ENCODE measurements at regions not wholly inside any gene's neighbourhood (a gene's known extent, or its start where the extent isn't known, plus 50 kb on each side); places are given as distances from the start of the nearest gene placed in this dataset.

DNA sequence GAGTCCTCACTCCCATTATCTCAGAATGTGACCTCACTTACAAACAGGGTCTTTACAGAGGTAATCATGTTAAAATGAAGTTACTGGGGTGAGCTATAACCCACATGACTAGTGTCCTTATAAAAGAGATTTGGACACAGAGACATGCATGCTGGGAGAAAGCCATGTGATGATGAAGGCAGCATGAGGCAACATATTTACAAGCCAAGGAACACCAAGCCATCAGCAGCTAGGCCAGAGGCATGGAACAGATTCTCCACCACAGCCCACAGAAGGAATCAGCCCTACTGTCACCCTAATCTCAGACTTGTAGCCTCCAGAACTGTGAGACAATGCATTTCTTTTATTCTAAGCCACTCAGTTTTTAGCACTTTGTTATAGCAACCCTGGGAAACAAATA, 171.9 kb downstream of the EN1 start:
- no peaks in the 10 kb centered on the region for H3K79me2 ChIP-seq (ENCODE audit: low read length)
- no peak overlapping the region for H3K4me2 ChIP-seq (ENCODE audit: low read depth, low read length, poor library complexity, severe bottlenecking)
- H2AFZ ChIP-seq (ENCODE audit: low read length) = no peak overlapping the region
- H3K4me3 ChIP-seq (ENCODE audit: low read length) = no peak overlapping the region
- no peaks in the 10 kb centered on the region for H3K4me1 ChIP-seq (ENCODE audit: low read length)
- no peaks in the 10 kb centered on the region for H3K9me3 ChIP-seq (ENCODE audit: low read length)
- H3K9me2 ChIP-seq (replicated peaks; ENCODE audit: insufficient read depth, low read length) = no peaks in the 10 kb centered on the region
- H4K20me1 ChIP-seq (ENCODE audit: insufficient read depth, low read depth, low read length) = no peaks in the 10 kb centered on the region
- no peak overlapping the region for H3K27ac ChIP-seq (ENCODE audit: low read length)
- H3K9ac ChIP-seq (ENCODE audit: low read length) = no peak overlapping the region
- no peaks in the 10 kb centered on the region for H3K27me3 ChIP-seq (ENCODE audit: low read length)
- H3K36me3 ChIP-seq (ENCODE audit: insufficient read depth, low read length) = no peaks in the 10 kb centered on the region
- no peak for DNase-seq

DNA sequence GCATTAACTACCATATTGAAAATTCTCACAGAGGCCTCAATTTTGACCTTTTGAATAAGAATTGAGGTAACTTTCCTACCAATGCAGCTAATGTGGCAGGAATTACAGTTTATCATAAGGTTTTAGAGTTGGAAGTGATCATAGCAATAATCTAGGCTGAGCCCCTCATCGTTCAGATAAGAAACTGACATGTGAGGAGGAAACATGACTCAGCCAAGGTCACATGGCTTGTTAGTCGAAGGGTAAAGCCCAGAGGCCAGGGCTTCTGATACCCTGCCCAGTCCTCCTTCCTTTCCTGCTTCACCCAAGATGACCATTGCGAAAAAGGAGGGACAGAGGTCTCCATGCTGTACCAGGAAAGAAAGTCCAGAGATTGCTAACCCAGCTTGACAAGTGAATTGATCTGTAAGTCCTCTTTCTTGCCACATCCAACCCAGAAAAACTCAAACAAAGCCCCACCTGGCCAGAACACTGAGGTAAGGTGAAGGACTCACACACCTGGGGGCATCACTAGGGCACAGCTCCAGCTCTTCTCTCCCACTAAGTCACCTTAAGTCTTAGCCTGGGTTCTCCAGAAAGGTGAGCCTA, 174.8 kb downstream of the EN1 start:
- Histone ChIP-seq H3K9me2 (replicated peaks; ENCODE audit: insufficient read depth, low read length) (no peaks in the 10 kb centered on the region), H3K27me3 (ENCODE audit: low read length) (no peaks in the 10 kb centered on the region), H3K4me1 (ENCODE audit: low read length) (no peaks in the 10 kb centered on the region), H3K4me2 (ENCODE audit: low read depth, low read length, poor library complexity, severe bottlenecking) (no peak overlapping the region), H2AFZ (ENCODE audit: low read length) (no peak overlapping the region), H4K20me1 (ENCODE audit: insufficient read depth, low read depth, low read length) (no peaks in the 10 kb centered on the region), H3K27ac (ENCODE audit: low read length) (no peak overlapping the region), H3K36me3 (ENCODE audit: insufficient read depth, low read length) (no peaks in the 10 kb centered on the region), H3K4me3 (ENCODE audit: low read length) (no peak overlapping the region), H3K9me3 (ENCODE audit: low read length) (no peaks in the 10 kb centered on the region), H3K79me2 (ENCODE audit: low read length) (no peaks in the 10 kb centered on the region), H3K9ac (ENCODE audit: low read length) (no peak overlapping the region)
- DNase-seq = no peak

DNA sequence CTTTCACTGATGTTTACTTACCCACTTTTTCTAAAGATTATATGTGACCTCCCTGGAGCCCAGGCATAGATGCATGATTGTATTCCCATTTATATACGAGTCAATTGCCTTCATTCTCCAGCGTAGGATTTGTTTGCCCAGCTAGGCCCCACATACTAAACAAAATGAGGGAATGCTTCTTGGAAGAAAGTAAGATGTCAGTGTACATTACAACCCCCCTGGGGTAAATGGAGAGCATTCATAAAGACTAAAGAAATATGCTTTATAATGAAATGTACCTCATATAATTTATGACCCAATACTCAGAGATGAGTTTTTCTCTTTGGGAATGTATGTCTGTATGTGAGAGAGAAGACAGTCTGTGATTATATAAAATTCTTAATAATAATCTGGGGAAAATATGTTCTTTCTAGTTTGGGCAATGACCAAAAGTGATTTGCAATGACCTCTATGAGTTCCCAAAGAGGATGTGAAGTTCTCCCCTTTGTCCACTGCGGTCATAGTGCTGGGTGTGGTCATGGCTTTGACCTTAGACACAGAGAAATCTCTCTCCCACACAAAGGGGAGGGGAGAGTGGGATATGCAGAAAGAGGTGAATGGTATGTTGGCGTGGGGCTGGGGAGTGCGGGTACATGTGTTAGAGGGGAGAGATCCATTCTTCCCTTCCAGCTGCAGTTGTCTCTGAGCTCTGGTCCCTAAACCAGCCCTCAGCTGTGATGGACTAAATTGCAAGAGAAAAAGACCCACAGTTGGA, 175.6 kb downstream of the EN1 start:
- no peak for DNase-seq
- no peak overlapping the region for H2AFZ ChIP-seq (ENCODE audit: low read length)
- H3K9me2 ChIP-seq (replicated peaks; ENCODE audit: insufficient read depth, low read length) = no peaks in the 10 kb centered on the region
- H3K27me3 ChIP-seq (ENCODE audit: low read length) = no peaks in the 10 kb centered on the region
- H3K4me2 ChIP-seq (ENCODE audit: low read depth, low read length, poor library complexity, severe bottlenecking) = no peak overlapping the region
- no peaks in the 10 kb centered on the region for H3K79me2 ChIP-seq (ENCODE audit: low read length)
- H3K4me3 ChIP-seq (ENCODE audit: low read length) = no peak overlapping the region
- H3K27ac ChIP-seq (ENCODE audit: low read length) = no peak overlapping the region
- no peaks in the 10 kb centered on the region for H4K20me1 ChIP-seq (ENCODE audit: insufficient read depth, low read depth, low read length)
- H3K4me1 ChIP-seq (ENCODE audit: low read length) = no peaks in the 10 kb centered on the region
- no peak overlapping the region for H3K9ac ChIP-seq (ENCODE audit: low read length)
- no peaks in the 10 kb centered on the region for H3K36me3 ChIP-seq (ENCODE audit: insufficient read depth, low read length)
- H3K9me3 ChIP-seq (ENCODE audit: low read length) = no peaks in the 10 kb centered on the region

DNA sequence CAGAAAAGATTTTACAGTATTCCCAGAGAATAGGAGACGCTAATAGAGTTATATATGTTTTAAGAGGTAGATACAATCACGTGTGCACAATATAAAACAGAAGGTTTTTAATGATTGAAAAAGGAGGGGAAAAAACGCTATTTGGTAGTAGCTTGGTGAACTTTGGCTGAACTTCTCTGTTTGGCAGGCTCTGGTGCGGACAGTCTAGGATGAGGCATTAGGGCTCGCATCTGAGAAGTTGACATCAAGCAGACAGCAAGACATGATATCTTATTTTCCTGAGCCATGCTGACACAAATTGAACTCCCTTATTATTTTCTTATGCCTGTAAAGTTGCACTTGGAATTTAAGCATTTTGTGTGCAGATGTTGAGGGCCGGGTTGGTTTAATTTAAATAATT, 176.6 kb downstream of the EN1 start:
- Histone ChIP-seq H2AFZ (ENCODE audit: low read length) (no peak overlapping the region), H3K9ac (ENCODE audit: low read length) (no peak overlapping the region), H3K27me3 (ENCODE audit: low read length) (no peaks in the 10 kb centered on the region), H3K36me3 (ENCODE audit: insufficient read depth, low read length) (no peaks in the 10 kb centered on the region), H3K4me2 (ENCODE audit: low read depth, low read length, poor library complexity, severe bottlenecking) (no peak overlapping the region), H3K9me2 (replicated peaks; ENCODE audit: insufficient read depth, low read length) (no peaks in the 10 kb centered on the region), H3K9me3 (ENCODE audit: low read length) (no peaks in the 10 kb centered on the region), H3K4me1 (ENCODE audit: low read length) (no peaks in the 10 kb centered on the region), H4K20me1 (ENCODE audit: insufficient read depth, low read depth, low read length) (no peaks in the 10 kb centered on the region), H3K4me3 (ENCODE audit: low read length) (no peak overlapping the region), H3K79me2 (ENCODE audit: low read length) (no peaks in the 10 kb centered on the region), H3K27ac (ENCODE audit: low read length) (no peak overlapping the region)
- no peak for DNase-seq

DNA sequence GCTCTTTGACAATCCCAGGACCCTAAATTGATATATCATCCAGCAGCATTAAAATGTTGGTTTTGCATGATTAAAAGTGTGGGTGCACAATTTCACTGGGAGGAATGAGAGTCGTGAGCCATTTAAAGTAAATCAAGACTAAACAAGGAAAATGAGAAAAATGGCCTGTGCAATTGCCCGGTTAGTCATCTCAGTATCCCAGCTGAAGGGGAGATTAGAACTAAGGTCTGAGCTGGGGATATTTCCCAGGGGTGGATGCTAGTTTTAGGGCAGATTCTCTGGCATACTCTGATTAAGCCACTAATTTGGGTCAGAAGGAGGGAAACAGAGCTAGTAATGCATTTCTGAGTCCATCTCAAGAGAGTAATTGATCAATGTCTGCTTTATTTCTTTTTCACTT, 177.2 kb downstream of the EN1 start:
- Histone ChIP-seq H2AFZ (ENCODE audit: low read length) (no peak overlapping the region), H3K36me3 (ENCODE audit: insufficient read depth, low read length) (no peaks in the 10 kb centered on the region), H4K20me1 (ENCODE audit: insufficient read depth, low read depth, low read length) (no peaks in the 10 kb centered on the region), H3K4me3 (ENCODE audit: low read length) (no peak overlapping the region), H3K9ac (ENCODE audit: low read length) (no peak overlapping the region), H3K4me2 (ENCODE audit: low read depth, low read length, poor library complexity, severe bottlenecking) (no peak overlapping the region), H3K4me1 (ENCODE audit: low read length) (no peaks in the 10 kb centered on the region), H3K9me2 (replicated peaks; ENCODE audit: insufficient read depth, low read length) (no peaks in the 10 kb centered on the region), H3K79me2 (ENCODE audit: low read length) (no peaks in the 10 kb centered on the region), H3K9me3 (ENCODE audit: low read length) (no peaks in the 10 kb centered on the region), H3K27me3 (ENCODE audit: low read length) (no peaks in the 10 kb centered on the region), H3K27ac (ENCODE audit: low read length) (no peak overlapping the region)
- no peak for DNase-seq

DNA sequence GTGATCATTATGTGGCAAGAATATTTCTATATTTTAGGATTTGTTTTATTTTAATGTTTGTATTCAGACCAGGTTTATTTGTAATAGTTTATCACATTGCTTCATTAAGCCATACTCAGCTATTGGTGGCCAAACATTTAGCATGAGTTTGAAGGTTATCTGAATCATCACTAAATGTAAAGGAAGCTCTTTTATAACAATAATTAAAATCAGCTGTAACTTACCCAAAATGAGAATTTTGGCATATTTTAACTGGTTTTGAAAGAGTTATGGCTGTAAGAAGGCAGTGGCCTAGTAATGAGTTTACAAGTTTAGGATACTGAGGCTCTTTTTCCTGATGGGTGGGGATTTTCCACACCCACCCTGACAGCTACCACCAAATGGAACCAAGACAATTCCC, 177.8 kb downstream of the EN1 start:
- H3K27ac ChIP-seq (ENCODE audit: low read length) = no peak overlapping the region
- no peaks in the 10 kb centered on the region for H4K20me1 ChIP-seq (ENCODE audit: insufficient read depth, low read depth, low read length)
- H3K4me1 ChIP-seq (ENCODE audit: low read length) = no peaks in the 10 kb centered on the region
- no peak overlapping the region for H3K4me3 ChIP-seq (ENCODE audit: low read length)
- H3K9ac ChIP-seq (ENCODE audit: low read length) = no peak overlapping the region
- no peaks in the 10 kb centered on the region for H3K9me3 ChIP-seq (ENCODE audit: low read length)
- DNase-seq = no peak
- no peaks in the 10 kb centered on the region for H3K36me3 ChIP-seq (ENCODE audit: insufficient read depth, low read length)
- no peaks in the 10 kb centered on the region for H3K27me3 ChIP-seq (ENCODE audit: low read length)
- no peak overlapping the region for H3K4me2 ChIP-seq (ENCODE audit: low read depth, low read length, poor library complexity, severe bottlenecking)
- H3K9me2 ChIP-seq (replicated peaks; ENCODE audit: insufficient read depth, low read length) = no peaks in the 10 kb centered on the region
- H2AFZ ChIP-seq (ENCODE audit: low read length) = no peak overlapping the region
- H3K79me2 ChIP-seq (ENCODE audit: low read length) = no peaks in the 10 kb centered on the region

DNA sequence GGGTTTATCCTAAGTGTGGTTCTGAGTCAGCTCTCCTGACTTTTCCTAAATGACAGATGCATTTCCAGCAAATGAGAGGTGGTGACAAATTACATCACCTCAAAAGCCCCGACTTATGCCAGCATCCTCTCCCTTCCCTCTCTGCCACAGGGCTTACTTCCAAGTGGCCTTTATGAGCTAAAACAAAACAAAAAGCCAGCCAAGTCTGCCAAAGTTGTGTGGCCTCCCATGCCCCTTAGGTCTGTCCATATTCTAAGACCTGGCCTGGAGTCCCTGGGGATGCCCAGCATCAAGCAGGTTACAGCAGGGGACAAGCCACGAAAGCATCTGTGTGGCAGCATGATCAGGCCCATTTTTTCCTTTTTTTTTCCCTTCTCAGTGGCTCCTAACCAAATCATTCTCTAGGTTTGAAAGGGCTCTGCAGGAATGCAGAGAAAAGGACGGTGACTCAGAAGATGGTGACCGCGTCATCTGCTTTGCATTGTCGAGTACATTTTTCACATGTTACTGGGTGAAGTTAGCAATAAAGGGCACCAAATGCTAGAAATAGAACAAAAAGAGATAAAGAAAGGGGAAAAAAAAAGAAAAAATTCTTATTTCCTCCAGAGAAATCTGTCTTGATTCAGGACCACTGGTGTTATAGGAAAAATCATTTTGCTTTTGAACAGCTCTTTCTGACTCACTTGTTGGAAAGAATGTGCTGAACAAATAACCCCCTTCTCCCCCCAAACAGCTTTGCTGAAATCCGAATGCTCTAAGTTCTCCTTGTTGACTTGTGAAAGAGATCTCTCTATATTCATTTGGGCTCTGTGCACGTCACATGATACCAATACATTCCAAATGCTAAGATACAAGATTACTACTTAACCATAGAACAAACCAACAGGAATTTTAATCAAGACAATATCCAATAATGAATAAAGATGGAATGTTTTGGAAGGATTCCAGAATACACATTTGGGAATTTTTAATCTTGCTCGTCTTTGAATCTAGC, 178.7 kb downstream of the EN1 start:
- Histone ChIP-seq H3K9ac (ENCODE audit: low read length) (no peak overlapping the region), H3K4me3 (ENCODE audit: low read length) (no peak overlapping the region), H3K9me2 (replicated peaks; ENCODE audit: insufficient read depth, low read length) (no peaks in the 10 kb centered on the region), H3K36me3 (ENCODE audit: insufficient read depth, low read length) (no peaks in the 10 kb centered on the region), H3K27me3 (ENCODE audit: low read length) (no peaks in the 10 kb centered on the region), H3K9me3 (ENCODE audit: low read length) (no peaks in the 10 kb centered on the region), H3K79me2 (ENCODE audit: low read length) (no peaks in the 10 kb centered on the region), H3K4me1 (ENCODE audit: low read length) (no peaks in the 10 kb centered on the region), H3K4me2 (ENCODE audit: low read depth, low read length, poor library complexity, severe bottlenecking) (no peak overlapping the region), H2AFZ (ENCODE audit: low read length) (no peak overlapping the region), H4K20me1 (ENCODE audit: insufficient read depth, low read depth, low read length) (no peaks in the 10 kb centered on the region), H3K27ac (ENCODE audit: low read length) (no peak overlapping the region)
- no peak for DNase-seq

DNA sequence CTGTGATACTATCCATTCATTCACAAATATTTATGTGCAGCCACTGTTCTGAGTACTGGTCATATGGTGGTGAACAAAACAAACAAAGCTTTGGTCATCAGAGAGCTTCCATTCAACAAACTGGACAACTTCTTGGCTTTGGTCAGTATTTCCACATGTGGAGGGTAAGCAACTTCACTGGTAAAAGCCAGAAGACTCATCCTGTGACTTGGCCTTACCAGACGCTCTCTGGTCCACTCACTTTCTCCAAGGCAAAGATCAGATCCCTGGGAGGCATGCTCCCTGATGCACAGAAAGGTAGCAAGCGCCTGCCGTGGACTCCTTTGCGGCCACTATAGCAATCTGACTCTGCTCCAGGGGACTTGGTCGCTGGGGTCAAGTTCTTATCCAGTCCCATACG, 179.5 kb downstream of the EN1 start:
- DNase-seq = no peak
- Histone ChIP-seq H3K27ac (ENCODE audit: low read length) (no peak overlapping the region), H3K9ac (ENCODE audit: low read length) (no peak overlapping the region), H4K20me1 (ENCODE audit: insufficient read depth, low read depth, low read length) (no peaks in the 10 kb centered on the region), H2AFZ (ENCODE audit: low read length) (no peak overlapping the region), H3K27me3 (ENCODE audit: low read length) (no peaks in the 10 kb centered on the region), H3K9me3 (ENCODE audit: low read length) (no peaks in the 10 kb centered on the region), H3K9me2 (replicated peaks; ENCODE audit: insufficient read depth, low read length) (no peaks in the 10 kb centered on the region), H3K4me3 (ENCODE audit: low read length) (no peak overlapping the region), H3K4me1 (ENCODE audit: low read length) (no peaks in the 10 kb centered on the region), H3K4me2 (ENCODE audit: low read depth, low read length, poor library complexity, severe bottlenecking) (no peak overlapping the region), H3K36me3 (ENCODE audit: insufficient read depth, low read length) (no peaks in the 10 kb centered on the region), H3K79me2 (ENCODE audit: low read length) (no peaks in the 10 kb centered on the region)

Measured in Karpas-422 (cell line).